Mammary epithelial cell (primary cell): ENCODE measurements at regions not wholly inside any gene's neighbourhood (a gene's known extent, or its start where the extent isn't known, plus 50 kb on each side); places are given as distances from the start of the nearest gene placed in this dataset.

Experiments used
- CTCF ChIP-seq, 2 donors: IDR thresholded peaks in 1 of 2; conservative IDR thresholded peaks in 1 of 2; 2 replicates each; pipeline ENCODE4 v1.5.1; 2011 to 2012; ENCODE audit warnings: inconsistent platforms in 2 of 2, low read length in 2 of 2, mild to moderate bottlenecking in 2 of 2, control low read depth in 1 of 2, low read depth in 1 of 2; ENCODE audit not compliant: insufficient read depth in 1 of 2; ENCODE audit errors: extremely low read depth in 1 of 2
- EZH2 ChIP-seq: IDR thresholded peaks from 2 replicates; pipeline ENCODE4 v1.6.1; 2012; ENCODE audit warnings: low read length, inconsistent platforms, borderline replicate concordance

- TF ChIP-seq EZH2, result no peak
- no peak for TF ChIP-seq CTCF (conservative IDR thresholded peaks at IDR 0.05 in 1 of 2, IDR thresholded peaks at IDR 0.05 in 1 of 2; ENCODE audit: extremely low read depth in 1 of 2, insufficient read depth in 1 of 2, low read depth in 1 of 2, low read length in 2 of 2)
Measured at GRCh38 chr7:19408706-19409220, 263.5 kb upstream of the FERD3L start.
